ENCODE measurements at regions not wholly inside any gene's neighbourhood (a gene's known extent, or its start where the extent isn't known, plus 50 kb on each side); places are given as distances from the start of the nearest gene placed in this dataset.

DNA sequence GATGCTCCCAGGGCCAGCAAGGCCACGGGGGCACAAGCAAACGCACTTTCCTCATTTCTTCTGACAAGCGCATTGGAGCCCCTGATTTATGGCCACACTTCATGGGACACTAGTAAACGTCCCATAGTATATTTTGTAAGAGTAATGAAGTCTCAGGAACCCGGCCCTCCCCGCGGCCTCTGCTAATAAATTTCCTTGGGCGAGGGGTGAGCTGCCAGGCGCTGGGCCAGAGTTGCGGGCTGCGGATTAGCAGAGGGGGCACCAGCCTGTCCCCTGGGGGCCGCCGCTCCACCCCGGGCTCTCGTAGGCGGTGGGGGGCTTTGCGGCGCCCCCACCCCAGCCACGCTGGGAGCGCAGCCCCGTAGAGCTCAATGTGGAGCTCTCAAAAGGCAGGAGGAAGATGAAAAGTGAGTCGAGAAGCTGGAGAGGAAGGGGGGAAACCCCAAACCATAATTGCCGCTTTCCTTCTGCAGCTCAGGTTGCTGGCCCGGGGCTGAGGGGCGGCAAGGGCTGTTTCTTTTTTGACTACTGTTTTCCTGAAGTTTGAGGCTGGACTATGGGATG, 173.6 kb downstream of the CDC5L start:
- no peak for DNase-seq

DNA sequence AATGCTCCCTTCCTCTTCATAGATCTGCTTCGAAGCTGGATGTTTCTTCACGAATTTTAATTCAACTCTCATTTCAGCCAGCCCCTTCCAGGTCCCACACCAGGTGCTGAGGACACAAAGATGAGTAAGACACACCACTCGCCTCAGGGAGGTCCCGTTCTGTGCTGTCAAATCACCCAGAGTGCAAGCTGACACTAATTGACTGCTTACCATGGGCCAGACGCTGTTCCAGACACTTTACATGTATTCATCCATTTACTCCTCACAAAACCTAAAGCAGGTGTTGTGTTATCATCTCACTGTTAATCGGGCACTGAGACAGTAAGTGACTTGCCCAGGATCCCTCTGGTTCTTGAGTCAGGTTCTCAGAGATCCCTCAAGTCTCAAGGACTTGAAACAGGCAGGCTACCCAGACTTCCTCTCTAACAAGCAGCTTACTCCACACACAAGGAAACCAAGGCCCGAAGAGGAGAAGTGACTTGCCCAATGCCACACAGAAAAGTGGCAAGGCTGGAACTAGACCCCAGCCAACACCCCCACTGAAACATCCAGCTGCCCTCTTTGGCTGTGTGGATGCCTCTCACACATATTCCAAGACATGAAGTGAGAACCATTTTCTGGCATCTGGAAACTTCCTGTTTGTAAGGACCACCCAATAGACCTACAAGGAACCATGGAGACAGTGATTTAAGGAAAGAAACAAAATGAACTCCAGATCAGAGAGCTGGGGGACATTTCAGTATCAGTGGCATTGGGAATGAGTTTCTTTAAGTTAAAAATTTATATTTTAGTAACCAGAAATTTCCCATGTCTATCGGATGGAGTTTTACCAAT, 174.5 kb downstream of the CDC5L start:
- no peak for DNase-seq

DNA sequence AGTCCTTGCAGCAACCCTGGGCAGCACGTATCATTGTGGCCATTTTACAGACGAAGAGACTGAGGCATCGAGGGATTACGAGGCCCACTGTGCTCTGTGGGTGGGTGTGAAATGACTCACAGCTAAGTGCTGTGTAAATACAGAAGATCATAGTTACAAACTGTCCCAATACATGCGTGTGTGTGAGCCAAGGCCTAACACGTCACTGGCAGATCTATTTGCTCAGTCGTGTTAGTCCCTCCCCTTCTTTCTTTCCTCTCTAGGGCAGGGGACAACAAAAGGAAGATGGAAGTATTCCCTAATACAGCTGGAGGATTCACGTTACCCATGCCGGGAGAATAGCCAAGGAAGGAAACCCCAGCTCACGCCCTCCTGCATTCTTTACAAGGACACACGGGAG, 175.9 kb downstream of the CDC5L start:
- no peak for DNase-seq

DNA sequence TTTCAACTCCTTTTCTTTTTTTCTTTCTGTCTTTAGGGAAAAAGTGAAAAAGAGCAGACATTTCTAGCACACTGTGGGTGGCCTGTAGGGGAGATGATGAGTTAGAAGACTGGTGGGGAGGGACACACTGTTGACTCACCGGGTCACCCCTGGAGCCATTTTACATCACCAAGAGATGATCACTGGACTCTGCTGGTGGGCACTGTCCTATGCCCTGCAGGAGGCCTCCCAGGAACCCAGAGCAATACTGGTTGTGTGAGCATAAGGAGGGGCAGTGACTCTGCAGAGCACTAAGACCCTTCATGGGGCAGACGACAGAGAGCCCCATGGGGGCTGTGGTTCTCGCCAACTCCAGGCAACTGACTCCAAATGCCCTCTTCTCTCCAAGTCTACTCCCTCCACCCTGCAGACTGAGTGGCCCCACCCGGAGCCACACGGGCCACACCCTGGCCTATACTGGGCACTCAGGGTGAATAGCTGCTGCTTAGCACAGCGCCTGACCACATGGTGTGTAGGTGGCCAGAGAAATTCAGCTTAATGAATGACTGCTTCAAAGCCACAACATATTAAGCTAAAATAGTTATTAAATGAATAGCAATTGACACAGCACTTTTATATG, 177.5 kb downstream of the CDC5L start:
- no peak for DNase-seq

DNA sequence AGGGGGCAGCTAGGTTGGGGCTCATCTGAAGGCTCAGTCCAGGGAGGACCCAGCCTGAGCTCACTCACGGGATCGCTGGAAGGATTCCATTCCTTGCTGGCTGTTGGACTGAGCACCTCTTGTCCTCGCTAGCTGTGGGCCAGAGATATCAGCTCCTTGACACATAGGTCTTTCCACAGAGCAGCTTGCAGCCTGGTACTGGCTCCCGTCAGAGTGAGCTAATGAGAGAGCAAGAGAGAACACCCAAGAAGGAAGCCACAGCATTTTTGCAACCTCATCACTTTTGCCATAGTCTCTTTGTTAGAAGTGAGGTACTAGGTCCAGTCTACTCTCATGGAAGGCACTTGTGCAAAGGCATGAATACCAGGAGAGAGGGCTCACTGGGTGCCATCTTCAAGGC, 179.9 kb downstream of the CDC5L start:
- DNase-seq = no peak

DNA sequence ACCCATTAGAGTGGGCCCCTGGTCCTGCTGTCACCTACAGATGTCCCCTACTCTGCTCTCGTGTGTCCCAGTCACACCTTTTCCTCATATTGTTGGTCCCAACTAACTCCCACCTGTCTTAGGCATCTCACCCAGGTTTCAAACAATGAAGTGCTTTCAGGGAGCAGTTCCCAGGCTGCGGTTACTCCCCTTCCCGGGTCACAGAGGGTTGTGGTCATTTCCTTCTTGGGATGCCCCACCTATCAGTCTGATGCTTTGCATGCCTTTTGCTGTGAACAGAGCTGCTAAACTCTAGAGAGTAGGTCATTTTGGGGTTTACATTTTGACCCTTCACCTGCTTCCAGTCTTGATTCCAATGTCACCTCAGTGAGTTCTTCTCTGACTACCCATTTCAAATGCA, 181.6 kb downstream of the CDC5L start:
- DNase-seq = no peak

DNA sequence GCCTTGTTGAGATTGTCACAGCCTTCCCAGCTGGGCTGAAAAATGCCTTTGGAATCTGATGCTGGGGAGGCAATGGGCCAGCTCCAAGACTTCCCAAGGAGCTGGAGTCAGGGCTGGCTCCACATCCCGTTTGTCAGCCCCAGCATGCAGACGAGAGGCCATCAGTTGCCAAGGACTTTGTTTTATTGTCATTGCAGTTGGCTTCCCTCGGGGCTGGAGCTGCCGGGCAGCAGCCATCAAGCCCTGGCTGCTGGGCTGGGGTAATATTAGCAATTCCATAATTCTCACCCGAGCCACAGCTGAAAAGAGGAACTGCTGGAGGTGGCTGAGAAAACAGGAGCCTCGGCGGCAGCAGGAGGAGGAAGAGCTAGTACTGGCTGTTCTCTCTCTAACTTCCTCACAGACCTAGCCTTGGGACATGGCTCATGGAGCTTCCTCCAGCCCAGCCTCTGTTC, 182.5 kb downstream of the CDC5L start:
- no peak for DNase-seq

DNA sequence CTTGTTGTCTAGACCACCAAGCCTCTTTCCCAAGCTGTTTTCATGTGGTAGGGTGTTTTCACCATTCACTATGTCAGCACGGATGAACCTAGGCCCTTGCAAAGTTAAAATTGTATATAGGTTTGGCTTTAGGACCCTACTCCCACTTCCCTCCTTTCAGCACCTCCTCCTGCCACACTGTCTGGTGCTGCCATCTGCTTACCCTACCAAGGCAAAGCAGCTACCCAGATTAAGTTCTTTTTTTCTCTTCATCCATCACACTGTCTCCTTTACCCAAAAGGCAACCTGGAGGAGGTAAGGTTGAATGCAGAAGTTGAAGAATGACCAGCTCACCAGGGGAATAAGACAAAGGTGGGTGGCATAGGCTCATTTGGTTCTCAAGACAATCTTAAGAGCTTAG, 184.0 kb downstream of the CDC5L start:
- no peak for DNase-seq

DNA sequence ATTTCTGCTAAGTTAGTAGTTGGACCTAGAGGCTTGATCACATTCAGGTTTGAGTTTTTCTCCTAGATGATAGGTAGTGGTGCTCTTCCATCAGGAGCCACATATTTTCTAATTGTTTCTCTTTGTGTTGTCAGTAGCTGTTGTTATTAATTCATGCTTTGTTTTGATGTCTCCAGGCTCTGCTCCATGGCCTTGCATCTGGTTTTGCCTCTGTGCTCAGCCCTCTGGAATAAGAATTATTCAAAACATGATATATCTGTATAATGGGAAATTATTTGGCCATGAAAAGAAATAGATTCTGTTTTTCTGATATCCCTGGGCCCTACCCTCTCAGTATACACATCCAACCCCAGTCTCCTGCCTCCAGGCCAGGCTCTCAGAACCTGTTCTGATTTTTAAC, 184.8 kb downstream of the CDC5L start:
- DNase-seq = no peak

DNA sequence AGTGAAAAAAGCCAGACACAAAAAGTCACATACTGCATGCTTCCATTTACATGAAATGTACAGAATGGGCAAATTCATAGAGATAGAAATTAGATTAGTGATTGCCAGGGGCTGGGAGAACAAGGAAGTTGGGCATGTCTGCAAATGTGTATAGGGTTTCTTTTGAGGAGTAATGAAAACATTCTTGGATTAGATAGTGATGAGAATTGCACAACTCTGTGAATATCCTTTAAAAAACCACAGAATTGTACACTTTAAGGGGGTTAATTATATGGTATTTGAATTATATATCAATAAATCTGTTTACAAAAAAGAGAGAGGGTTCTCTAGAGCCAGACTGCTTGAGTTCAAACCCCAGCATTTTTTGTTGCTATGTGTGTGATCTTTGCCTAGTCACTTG, 188.1 kb downstream of the CDC5L start:
- no peak for DNase-seq

DNA sequence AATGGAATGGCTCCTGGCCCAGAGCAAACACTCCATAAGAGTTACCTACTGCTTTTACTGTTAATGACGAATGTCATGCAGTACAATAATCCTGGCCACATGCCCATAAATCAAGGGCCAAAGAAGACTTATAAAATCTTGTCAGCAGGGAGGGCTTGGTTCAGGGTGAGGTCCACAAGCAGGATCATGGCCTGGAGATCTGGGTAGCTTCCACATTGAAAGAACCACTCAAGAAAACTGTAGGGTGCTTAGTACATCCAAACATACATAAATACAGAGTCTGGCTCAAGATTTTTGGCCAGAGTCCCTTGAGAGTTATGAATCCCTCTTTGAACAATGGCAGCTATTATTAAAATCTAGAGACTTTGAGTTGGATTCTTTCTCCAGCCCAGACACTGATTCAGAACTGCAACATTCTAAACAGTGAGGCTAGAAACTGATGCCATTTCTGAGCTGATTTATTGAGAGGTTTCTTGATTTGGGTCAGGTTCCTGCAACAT, 188.7 kb downstream of the CDC5L start:
- DNase-seq = no peak

DNA sequence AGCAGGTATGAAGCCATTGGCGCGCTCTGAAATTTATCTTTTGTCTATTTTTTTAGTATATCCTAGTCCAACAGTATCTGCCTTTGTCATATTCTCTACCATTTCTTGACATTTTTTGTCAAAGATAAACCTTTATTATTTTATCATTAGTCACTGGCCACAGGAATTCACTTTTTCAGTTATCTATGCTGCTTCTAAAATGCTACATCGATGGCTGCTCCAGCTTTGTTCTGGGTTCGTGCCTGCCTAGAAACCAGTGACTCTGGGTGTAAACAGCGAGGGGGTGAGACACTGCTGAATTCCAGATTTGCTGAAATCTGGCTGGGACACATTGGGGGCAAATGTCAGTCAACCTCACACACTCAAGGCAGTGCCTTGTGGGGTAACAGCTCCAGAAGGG, 193.4 kb downstream of the CDC5L start:
- no peak for DNase-seq

DNA sequence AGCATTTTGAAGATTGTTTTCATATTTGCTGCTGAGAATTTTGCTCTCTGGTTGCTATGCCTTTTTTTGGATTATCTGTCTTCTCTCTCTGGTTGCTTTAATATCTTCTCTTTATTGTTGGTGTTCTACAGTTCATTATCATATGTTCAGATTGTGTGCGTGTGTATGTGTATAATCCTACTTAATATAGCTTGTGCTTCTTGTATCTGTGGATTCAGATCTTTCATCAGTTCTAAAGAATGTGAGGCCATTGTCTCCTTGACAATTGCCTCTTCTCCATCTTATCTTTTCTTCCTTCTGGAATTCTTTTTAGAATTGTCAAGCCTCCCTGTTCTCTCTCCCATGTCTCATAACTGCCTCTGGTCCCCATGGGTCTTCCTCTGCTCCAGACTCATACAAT, 195.4 kb downstream of the CDC5L start:
- no peak for DNase-seq

DNA sequence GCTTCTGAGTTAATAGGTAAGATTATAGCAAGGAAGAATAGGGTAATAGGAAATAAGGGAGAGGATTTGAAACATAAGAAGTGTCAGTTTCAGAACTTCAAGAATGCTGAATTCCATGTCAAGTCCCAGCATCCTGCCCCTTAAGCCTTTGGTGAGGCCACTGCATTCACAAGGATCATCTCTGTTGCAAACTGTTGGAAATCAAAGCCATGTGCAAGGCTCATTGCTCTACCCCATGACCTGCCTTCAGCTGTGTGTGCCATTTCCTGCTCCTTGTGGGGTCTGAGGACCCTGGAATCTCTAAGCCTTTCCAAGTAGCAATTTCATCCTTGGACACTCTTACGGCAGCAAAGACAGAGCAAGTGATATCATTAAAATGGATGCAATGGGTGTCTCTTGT, 203.0 kb downstream of the CDC5L start:
- no peak for DNase-seq

DNA sequence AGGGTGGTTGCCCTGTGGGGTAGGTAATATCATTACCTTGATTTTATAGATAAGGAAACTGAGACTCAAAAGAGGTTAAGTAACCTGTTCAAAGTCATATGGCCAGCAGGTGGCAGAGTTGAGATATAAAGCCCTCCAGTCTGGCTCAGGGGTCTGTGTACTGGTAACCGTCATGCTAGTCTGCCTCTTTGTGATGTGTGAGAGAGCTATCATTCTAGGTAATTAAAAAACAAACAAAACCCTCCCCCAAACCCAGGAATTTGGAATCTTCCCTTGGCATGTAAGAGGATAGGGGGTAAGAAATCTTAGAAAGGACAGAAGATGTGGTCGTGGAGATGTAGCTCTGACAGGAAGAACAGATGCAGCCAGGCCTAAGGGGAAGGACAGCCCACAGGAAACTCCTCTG, 206.0 kb downstream of the CDC5L start:
- DNase-seq = no peak

DNA sequence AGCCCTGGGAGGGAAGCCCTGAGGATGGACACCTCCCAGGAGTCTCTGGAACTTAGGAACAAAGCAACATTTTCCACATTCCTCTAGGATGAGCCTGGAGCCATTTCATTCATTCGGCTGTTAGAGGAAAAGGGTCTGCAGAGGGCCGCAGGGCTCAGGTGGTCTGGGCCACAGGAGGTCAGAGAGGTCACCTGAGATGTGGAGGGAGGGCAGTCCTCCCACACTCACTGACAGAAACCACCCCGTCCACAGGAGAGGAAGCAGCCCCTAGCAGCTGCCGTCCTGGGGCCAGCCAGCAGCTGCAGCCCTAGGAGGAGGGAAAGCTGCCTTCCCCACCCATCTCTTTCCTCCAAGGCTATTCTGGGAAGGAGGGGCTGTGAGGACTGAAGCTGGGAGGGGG, 207.0 kb downstream of the CDC5L start:
- no peak for DNase-seq

DNA sequence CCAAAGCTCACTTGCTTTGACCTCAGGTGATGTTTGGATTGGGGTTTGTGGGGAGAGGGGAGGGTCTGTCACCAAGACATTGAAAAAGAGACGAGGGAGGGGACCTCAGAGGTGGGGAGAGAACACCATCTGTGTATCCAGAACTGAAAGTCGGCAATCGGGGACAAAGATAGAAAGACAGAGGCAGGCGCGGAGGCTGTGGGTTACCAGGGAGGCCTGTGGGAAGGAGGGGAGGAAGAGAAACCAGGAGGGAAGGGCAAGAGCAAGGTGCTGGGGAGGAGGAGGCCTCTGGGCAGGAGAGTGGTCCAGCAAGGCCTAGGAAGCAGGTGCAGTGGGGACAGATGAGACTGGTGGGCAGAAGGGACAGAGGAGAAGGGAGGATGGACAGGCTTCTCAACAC, 211.2 kb downstream of the CDC5L start:
- DNase-seq = no peak

DNA sequence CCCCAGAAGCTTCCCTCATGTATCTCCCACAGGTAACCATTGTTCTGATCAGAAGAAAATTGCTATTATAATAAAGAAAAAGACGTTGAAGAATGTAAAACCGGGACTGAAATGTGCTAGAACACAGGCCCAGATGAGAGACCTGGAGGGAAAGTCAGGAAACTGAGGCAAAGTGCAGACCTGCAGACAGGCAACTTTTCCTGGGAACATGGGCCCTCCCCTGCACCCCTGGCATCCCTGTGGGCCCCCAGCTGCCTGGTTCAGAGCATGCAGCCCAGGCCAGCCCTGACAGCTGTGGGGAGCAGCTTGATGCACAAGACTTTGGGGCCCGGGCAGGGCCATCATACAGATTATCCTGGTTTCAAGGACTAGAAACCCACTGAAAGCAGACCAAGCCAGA, 212.2 kb downstream of the CDC5L start:
- no peak for DNase-seq

DNA sequence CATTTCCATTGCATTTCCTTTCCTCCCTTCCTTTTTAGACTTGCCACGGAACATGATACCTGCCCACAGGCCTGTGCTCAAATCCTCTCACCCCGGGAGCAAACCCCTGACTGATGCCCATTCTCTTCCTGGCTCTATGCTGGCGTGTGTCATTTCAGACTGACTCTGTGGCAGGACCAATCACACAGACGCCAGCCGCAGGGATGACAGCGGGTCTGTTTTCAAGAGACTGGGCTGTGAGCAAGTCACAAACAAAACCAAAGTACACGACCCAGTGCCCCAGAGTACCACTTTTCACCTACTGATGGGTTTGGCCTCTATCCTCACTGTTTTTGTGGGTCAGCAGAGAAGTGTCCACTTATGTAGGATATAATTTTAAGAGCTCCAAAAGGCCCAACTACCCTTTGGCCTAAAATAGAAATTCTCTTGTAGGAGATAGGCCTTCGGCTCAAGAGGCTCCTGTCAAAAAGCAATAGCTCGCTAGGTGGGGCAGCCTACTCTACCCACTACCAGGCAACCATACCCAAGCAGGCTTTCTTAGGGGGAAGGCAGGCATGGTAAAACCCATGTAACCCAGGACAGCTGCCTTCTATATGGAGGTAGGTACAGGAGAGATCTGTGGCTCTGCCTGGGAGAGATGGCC, 215.7 kb downstream of the CDC5L start:
- no peak for DNase-seq

DNA sequence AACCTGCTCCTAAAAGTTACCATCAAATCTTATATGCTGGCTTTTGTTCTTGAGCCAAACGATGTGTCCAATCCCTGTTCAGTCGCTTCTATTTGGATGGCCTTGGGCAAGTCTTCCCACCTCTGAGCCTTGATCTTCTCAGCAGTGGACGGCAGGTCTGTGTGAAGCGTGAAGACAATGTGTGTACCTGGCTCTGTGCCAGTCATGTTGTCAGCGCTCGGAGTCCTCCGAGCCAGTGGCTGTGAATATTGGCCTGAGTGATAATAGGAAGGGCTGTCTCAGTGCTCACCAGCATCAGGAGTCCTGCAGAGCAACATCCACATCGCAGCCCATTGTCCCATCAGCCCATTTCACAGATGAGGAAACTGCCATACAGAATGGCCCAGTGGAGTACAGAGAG, 219.0 kb downstream of the CDC5L start:
- DNase-seq = no peak

DNA sequence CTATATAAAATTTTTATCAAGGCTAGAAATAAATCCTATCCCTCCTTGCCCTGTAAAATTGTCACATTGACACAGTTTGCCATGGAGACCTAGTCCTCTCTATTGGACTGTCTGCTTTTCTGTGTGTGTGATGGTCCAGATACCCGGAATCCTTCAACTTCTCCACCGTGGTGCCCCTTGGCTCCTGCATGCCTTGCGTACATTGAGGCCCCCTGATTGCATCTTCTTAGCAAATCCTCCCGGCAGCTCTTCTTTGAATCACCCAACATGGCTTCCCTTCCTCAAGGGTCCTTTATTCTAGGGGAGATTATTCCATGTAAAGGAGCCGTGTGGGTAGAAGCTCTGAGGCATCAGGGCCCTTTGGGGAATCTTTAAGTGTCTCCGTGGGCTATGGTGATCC, 219.5 kb downstream of the CDC5L start:
- no peak for DNase-seq

DNA sequence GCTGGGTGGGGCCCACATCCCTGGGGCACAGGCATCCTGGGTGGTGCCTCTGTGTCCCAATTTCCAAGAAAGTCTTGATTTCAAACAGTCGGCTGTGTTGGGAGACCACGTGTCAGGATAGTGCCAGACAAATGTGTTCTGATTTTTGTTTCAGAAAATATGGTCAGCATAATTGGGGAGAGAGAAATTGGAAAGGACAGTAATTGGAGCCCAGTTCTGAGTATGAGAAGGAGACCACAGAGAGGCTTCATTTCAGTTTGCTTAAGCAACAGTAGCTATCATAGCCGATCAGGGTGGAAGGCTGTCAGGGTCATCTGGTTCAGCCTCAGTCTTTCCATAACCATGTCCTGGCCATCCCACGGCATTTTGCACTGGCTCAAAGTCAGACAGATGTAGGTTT, 220.7 kb downstream of the CDC5L start:
- no peak for DNase-seq

DNA sequence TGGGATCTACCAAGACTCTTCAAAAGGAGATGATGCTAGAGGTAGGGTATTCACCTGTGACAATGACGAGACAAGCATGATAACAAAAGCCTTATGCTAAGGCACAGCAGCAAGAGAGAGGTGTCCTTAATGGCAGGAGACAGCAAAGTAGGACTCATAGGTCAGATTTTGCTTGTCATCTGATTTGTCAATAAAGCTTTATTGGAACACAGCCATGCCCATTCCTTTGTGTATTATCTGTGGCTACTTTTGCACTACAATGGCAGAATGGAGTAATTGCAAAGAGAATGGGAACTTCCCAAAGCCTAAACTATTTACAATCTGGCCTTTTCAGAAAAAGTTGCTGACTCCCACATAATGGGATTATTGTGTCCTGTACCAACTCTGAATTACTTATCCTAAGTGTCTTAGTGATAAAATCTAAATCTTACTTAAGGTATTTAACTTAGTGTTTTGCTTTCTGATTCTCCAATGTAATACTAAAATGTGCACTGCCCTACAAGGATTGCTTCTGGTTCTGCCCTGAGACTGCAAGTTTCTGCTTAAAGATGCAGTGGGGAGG, 221.6 kb downstream of the CDC5L start:
- no peak for DNase-seq
